ENCODE measurements at regions not wholly inside any gene's neighbourhood (a gene's known extent, or its start where the extent isn't known, plus 50 kb on each side); places are given as distances from the start of the nearest gene placed in this dataset.

DNA sequence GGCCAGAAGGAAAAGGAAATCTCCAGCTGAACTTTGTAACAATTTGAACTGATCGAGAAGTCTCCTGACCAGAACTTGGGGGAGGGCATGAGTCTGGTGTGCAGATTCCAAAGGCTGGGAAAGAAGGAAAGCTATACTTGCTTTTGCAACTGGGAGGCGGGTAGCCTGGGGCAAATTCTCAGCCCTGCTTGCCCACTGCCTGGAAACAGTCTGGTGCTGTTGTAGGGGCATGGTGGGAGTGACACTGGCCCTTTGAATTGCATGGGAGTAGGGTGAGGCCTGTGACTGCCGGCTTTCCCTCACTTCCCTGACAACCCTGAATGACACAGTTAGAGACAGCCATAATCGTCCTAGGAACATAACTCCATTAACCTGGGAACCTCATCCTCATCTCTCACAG lies 114.0 kb upstream of the POU1F1 start:
- Histone ChIP-seq H3F3A (ENCODE audit: low read depth) (no peaks in the 10 kb centered on the region), H3K27me3 (ENCODE audit: insufficient read depth, low read length, poor library complexity, severe bottlenecking) (no peaks in the 10 kb centered on the region), H3K36me3 (ENCODE audit: insufficient read depth, low read length) (no peaks in the 10 kb centered on the region), H3K4me2 (ENCODE audit: low read depth, low read length, poor library complexity, severe bottlenecking) (no peak overlapping the region), H4K20me1 (ENCODE audit: insufficient read depth, low read length, poor library complexity, severe bottlenecking) (no peaks in the 10 kb centered on the region), H3K79me2 (ENCODE audit: insufficient read depth, low read length) (no peaks in the 10 kb centered on the region), H3K9ac (ENCODE audit: low read depth, low read length, poor library complexity, severe bottlenecking) (no peak overlapping the region), H3K9me3 (ENCODE audit: insufficient read depth, low read depth, low read length) (no peaks in the 10 kb centered on the region), H3K9me2 (replicated peaks; ENCODE audit: low read depth, low read length) (no peaks in the 10 kb centered on the region), H3K4me1 (ENCODE audit: insufficient read depth, low read length, poor library complexity, severe bottlenecking) (no peaks in the 10 kb centered on the region), H3K4me3 (ENCODE audit: low read length, poor library complexity, severe bottlenecking) (no peak overlapping the region), H2AFZ (ENCODE audit: low read length) (no peak overlapping the region)
- TF ChIP-seq EZH2phosphoT487 (IDR thresholded peaks at IDR 0.05; ENCODE audit: borderline replicate concordance) = no peak

- Histone ChIP-seq H3K4me3 (ENCODE audit: low read length, poor library complexity, severe bottlenecking) (no peak overlapping the region), H3K36me3 (ENCODE audit: insufficient read depth, low read length) (no peaks in the 10 kb centered on the region), H4K20me1 (ENCODE audit: insufficient read depth, low read length, poor library complexity, severe bottlenecking) (no peaks in the 10 kb centered on the region), H3K4me1 (ENCODE audit: insufficient read depth, low read length, poor library complexity, severe bottlenecking) (no peaks in the 10 kb centered on the region), H3K27me3 (ENCODE audit: insufficient read depth, low read length, poor library complexity, severe bottlenecking) (no peaks in the 10 kb centered on the region), H3K9ac (ENCODE audit: low read depth, low read length, poor library complexity, severe bottlenecking) (no peak overlapping the region), H3K9me3 (ENCODE audit: insufficient read depth, low read depth, low read length) (no peaks in the 10 kb centered on the region), H3K4me2 (ENCODE audit: low read depth, low read length, poor library complexity, severe bottlenecking) (no peak overlapping the region), H2AFZ (ENCODE audit: low read length) (no peak overlapping the region), H3K79me2 (ENCODE audit: insufficient read depth, low read length) (no peaks in the 10 kb centered on the region), H3F3A (ENCODE audit: low read depth) (no peaks in the 10 kb centered on the region), H3K9me2 (replicated peaks; ENCODE audit: low read depth, low read length) (no peaks in the 10 kb centered on the region)
- TF ChIP-seq EZH2phosphoT487 (IDR thresholded peaks at IDR 0.05; ENCODE audit: borderline replicate concordance) = no peak
- TF ChIP-seq, protein P1, sequence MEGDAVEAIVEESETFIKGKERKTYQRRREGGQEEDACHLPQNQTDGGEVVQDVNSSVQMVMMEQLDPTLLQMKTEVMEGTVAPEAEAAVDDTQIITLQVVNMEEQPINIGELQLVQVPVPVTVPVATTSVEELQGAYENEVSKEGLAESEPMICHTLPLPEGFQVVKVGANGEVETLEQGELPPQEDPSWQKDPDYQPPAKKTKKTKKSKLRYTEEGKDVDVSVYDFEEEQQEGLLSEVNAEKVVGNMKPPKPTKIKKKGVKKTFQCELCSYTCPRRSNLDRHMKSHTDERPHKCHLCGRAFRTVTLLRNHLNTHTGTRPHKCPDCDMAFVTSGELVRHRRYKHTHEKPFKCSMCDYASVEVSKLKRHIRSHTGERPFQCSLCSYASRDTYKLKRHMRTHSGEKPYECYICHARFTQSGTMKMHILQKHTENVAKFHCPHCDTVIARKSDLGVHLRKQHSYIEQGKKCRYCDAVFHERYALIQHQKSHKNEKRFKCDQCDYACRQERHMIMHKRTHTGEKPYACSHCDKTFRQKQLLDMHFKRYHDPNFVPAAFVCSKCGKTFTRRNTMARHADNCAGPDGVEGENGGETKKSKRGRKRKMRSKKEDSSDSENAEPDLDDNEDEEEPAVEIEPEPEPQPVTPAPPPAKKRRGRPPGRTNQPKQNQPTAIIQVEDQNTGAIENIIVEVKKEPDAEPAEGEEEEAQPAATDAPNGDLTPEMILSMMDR (conservative IDR thresholded peaks at IDR 0.05; ENCODE audit: low read length) = no peak
Measured at GRCh38 chr3:87375231-87375682, 98.9 kb upstream of the POU1F1 start.

GRCh38 chr3:87370007-87370406 lies 93.6 kb upstream of the POU1F1 start:
- Histone ChIP-seq H3K9me2 (replicated peaks; ENCODE audit: low read depth, low read length) (0 out of 2 replicates have a peak, but pooled peaks cover 3% of the 10 kb centered on the region), H3K36me3 (ENCODE audit: insufficient read depth, low read length) (no peaks in the 10 kb centered on the region), H3K79me2 (ENCODE audit: insufficient read depth, low read length) (no peaks in the 10 kb centered on the region), H3K9me3 (ENCODE audit: insufficient read depth, low read depth, low read length) (no peaks in the 10 kb centered on the region), H2AFZ (ENCODE audit: low read length) (no peak overlapping the region), H3F3A (ENCODE audit: low read depth) (no peaks in the 10 kb centered on the region), H3K4me2 (ENCODE audit: low read depth, low read length, poor library complexity, severe bottlenecking) (no peak overlapping the region), H3K27me3 (ENCODE audit: insufficient read depth, low read length, poor library complexity, severe bottlenecking) (no peaks in the 10 kb centered on the region), H3K4me1 (ENCODE audit: insufficient read depth, low read length, poor library complexity, severe bottlenecking) (no peaks in the 10 kb centered on the region), H4K20me1 (ENCODE audit: insufficient read depth, low read length, poor library complexity, severe bottlenecking) (no peaks in the 10 kb centered on the region), H3K9ac (ENCODE audit: low read depth, low read length, poor library complexity, severe bottlenecking) (no peak overlapping the region), H3K4me3 (ENCODE audit: low read length, poor library complexity, severe bottlenecking) (no peak overlapping the region)
- TF ChIP-seq, protein P1 (conservative IDR thresholded peaks at IDR 0.05; ENCODE audit: low read length) = no peak
- no peak for TF ChIP-seq EZH2phosphoT487 (IDR thresholded peaks at IDR 0.05; ENCODE audit: borderline replicate concordance)

DNA sequence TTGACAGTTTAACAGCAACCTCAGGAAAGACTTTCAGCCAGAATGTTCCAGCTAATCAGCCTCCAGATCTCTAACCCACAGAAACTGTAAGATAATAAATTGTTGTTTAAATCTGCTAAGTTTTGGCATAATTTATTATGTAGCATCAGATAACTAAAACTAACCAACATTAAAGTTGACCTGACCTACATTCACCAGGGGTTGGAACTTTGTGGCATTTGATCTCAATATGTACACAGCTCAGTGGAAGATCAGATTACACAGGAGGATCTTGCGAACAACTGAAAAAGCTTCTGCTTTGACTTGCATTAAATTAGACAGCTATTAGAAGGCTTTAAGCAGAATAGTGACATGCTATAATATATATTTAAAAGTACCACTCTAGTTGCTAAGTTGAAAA lies 91.4 kb upstream of the POU1F1 start:
- no peak overlapping the region for H3K4me3 ChIP-seq (ENCODE audit: low read length, poor library complexity, severe bottlenecking)
- H3K9ac ChIP-seq (ENCODE audit: low read depth, low read length, poor library complexity, severe bottlenecking) = no peak overlapping the region
- H2AFZ ChIP-seq (ENCODE audit: low read length) = no peak overlapping the region
- H3K79me2 ChIP-seq (ENCODE audit: insufficient read depth, low read length) = no peaks in the 10 kb centered on the region
- no peaks in the 10 kb centered on the region for H3K9me3 ChIP-seq (ENCODE audit: insufficient read depth, low read depth, low read length)
- H3K27me3 ChIP-seq (ENCODE audit: insufficient read depth, low read length, poor library complexity, severe bottlenecking) = no peaks in the 10 kb centered on the region
- H3K36me3 ChIP-seq (ENCODE audit: insufficient read depth, low read length) = no peaks in the 10 kb centered on the region
- H3K4me2 ChIP-seq (ENCODE audit: low read depth, low read length, poor library complexity, severe bottlenecking) = no peak overlapping the region
- no peaks in the 10 kb centered on the region for H3F3A ChIP-seq (ENCODE audit: low read depth)
- H3K9me2 ChIP-seq (replicated peaks; ENCODE audit: low read depth, low read length) = 0 out of 2 replicates have a peak, but pooled peaks cover 3% of the 10 kb centered on the region
- no peaks in the 10 kb centered on the region for H3K4me1 ChIP-seq (ENCODE audit: insufficient read depth, low read length, poor library complexity, severe bottlenecking)
- no peak for TF ChIP-seq EZH2phosphoT487 (IDR thresholded peaks at IDR 0.05; ENCODE audit: borderline replicate concordance)
- TF ChIP-seq, protein P1 (conservative IDR thresholded peaks at IDR 0.05; ENCODE audit: low read length) = no peak
- H4K20me1 ChIP-seq (ENCODE audit: insufficient read depth, low read length, poor library complexity, severe bottlenecking) = no peaks in the 10 kb centered on the region
